Limb (tissue), 2 donors: ENCODE measurements at regions not wholly inside any gene's neighbourhood (a gene's known extent, or its start where the extent isn't known, plus 50 kb on each side); places are given as distances from the start of the nearest gene placed in this dataset.
"Not testable (repeated sequence)": the region's sequence is repeated elsewhere in the genome, so short reads cannot be mapped to it uniquely, and the experiment has no call there.

Experiments used
- DNase-seq, 2 donors: peaks; one replicate each; pipeline ENCODE4 v3.0.0-alpha.2; 2016; ENCODE audit errors: extremely low spot score in 2 of 2

GRCh38 chr6:16832043-16832567, 70.8 kb upstream of the ATXN1 start:
- no peak for DNase-seq

DNA sequence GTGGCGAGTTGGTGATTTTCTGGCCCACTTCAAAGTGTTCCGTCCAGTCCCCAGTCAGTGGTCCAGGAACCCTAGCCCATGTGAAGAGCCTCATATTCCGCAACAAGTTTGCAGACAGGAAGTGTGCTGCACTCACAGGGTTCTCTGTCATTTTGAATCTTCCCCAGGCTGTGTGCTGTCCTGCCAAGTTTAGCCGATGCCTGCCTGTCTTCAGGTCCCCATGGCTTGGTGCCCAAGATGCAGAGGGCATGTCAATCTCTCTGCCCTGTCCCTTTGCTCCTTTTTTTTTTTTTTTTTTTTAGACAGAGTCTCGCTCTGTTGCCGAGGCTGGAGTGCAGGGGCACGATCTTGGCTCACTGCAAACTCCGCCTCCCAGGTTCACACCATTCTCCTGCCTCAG, 69.9 kb upstream of the ATXN1 start:
- DNase-seq, result no peak

DNA sequence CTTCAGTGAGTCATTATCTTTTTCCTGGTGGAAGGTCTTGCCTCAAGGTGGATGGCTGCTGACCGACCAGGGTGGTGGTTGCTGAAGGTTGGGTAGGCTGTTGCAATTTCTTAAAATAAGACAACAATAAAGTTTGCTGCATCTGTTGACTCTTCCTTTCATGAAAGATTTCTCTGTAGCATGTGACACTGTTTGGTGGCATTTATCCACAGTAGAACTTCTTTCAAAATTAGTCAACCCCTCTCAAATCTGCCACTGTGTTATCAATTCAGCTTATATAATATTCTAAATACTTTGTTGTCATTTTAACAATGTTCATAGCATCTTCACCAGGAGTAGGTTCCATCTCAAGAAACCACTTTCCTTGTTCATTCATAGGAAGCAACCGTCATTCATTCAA, 66.8 kb upstream of the ATXN1 start:
- DNase-seq, result no peak

- no peak for DNase-seq
Measured at GRCh38 chr6:16827627-16828026, 66.4 kb upstream of the ATXN1 start.

GRCh38 chr6:16825784-16826183, 64.5 kb upstream of the ATXN1 start:
- no peak for DNase-seq

DNA sequence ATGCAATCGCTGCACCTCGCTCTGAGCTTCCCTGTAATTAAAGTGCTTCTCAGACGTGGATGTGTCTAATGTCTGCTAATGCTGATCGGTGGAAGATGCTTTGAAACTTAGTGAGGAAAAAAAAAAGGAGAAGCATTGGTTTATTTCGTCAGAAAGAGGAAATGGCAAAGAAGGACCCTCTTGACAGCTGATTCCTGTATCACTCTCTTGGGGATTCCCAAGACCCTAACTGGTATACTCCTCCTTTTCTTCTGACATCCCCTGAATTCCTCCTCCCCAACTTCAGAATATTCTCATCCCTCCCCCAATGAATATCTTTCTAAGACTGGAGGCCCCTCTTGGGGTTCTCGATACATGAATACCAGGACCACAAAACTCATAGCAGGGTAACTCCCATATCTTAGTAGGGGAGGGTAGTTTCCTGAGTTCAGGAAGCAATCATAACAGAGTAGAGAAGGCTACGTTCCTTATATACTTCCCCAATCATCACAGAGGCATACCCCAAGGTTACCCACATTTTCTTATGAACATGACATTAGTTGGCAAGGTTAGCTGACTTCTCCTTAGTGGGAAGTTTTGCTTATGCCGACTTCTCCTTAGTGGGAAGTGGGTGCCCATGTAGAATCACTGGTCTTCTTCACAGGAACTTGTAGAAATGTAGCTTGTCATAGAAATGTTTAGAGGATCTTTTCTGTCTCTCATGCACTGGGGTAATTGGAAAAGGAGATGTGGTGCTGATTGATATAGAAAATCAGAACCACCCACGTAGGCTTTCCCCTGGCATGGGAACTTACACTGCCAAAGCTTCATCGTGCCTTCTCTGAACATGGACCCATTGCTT, 63.8 kb upstream of the ATXN1 start:
- no peak for DNase-seq

- no peak for DNase-seq
Measured at GRCh38 chr6:16823718-16824352, 62.6 kb upstream of the ATXN1 start.

DNA sequence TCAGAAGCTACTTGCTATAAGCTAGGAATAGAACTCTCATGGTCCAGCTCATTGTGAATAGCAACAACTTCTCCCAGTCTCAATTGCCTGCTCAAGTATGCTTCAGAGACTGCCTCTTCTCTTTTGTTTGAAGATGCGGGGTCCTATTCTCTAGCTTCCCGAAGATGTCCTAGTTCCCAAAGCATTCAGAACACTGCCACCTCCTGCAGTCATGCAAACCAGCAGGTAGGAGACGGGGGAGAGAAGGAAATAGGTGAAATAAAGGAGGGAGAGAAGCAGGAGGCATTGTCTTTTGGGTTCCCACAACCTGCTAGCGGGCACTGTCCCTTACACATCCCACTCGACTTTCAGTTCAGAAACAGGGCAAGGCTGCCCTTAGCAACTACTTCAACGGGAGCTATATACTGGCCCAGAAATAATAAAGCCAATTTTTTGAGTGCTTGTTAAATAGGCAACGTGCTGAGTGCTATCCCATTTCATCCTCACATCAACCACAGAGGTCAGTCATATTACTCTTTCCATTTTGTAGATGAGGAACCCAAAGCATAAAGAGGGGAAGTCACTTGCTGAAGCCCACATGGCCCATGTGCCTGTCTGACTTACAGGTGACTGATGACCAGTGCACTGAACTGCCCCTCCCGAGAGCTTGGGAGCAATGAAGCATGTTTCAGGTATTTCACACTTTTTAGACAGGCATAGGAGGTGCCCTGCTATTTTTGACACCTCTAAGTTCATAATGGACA, 61.9 kb upstream of the ATXN1 start:
- DNase-seq, result no peak

DNA sequence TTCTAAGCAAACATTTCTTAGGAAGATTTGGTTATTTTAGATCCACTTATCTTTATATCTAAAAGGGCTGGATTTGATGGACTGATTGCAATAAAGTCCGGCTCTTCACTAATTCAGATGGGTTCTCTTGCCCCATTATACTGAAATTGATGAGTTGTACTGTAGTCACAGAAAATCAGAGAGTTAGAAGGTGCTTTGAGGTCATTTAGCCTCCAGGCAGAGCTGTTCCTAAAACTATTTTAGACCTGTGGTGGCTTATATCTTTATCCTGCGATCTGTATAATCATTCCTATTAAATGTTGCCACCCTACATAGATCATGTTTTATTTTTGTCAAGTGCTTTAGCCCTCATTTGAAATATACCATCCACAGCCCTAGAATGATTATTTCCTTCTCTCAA, 61.3 kb upstream of the ATXN1 start:
- no peak for DNase-seq

- no peak for DNase-seq
Measured at GRCh38 chr6:16821834-16822264, 60.6 kb upstream of the ATXN1 start.

GRCh38 chr6:16820262-16820661, 59.0 kb upstream of the ATXN1 start:
- DNase-seq, result not testable (repeated sequence)

- no peak for DNase-seq
Measured at GRCh38 chr6:16819752-16820151, 58.5 kb upstream of the ATXN1 start.

DNA sequence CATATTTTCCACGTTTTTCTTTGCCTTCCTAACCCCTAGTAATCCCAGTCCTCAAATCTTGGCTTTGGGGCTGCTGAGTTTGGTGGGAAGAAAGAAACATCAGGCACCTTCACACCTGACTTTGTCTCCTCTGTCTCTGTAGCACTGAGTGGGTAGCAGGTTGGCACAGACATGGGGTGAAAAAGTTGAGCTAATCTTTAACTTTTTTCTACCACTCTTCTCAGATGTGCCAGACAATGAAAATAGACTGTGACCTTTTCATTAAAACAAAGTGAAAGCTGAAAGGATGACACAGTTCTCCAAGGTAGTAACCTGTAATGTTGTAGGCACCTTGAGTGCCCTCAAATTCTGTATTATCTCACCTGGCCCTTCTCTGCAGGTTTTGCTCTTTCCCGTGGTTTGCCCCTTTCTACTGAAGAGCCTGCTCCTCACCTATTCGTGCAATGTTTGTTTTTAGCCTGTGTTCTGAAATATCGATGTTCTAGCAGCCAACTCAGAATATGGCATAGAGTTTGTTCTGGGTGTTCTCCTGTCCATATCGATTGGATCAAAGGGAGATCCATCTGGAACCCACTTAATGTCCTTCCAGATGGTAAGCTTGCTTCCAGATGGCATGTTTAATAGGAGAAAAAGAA, 57.8 kb upstream of the ATXN1 start:
- no peak for DNase-seq

DNA sequence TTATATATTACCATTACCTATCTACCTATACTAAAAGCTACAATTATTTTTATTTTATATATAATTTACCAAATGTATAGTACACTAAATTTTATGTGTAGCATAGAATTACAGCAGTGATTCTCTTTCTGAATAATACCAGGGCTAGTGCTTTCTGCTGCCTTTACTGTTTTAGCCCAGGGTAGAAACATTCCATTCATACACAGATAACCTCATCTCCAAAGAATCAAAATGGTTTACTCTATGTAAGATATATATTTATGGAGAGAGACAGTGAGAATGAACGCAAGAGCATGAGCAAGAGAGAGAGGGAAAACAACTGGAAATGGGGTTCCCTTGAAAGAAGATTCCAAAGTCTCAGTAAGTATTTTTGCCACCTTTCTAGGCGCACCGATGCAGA, 56.3 kb upstream of the ATXN1 start:
- no peak for DNase-seq

- no peak for DNase-seq
Measured at GRCh38 chr6:16816891-16817290, 55.6 kb upstream of the ATXN1 start.

GRCh38 chr6:16812993-16813392, 51.7 kb upstream of the ATXN1 start:
- DNase-seq, result no peak

GRCh38 chr6:16811277-16811979, 50.2 kb upstream of the ATXN1 start:
- no peak for DNase-seq
